IMR-90 (cell line): ENCODE measurements at regions not wholly inside any gene's neighbourhood (a gene's known extent, or its start where the extent isn't known, plus 50 kb on each side); places are given as distances from the start of the nearest gene placed in this dataset.

Experiments
- ATAC-seq: fragments of 200-7000 bp; cut with Tn5 transposase; 2 replicates; pipeline ENCODE4 v1.9.1; 2020; ENCODE audit warnings: low read depth, mild to moderate bottlenecking, moderate library complexity
- BruUV-seq: library from RNA; stranded (reverse); fragments of 400-500 nt; replicated peaks from 2 replicates; lab custom pipeline; 2021; lab: Mats Ljungman, UMichigan
- CTCF ChIA-PET: fragments of 300-600 bp; formaldehyde crosslinking; extraction: SDS; loops from one replicate; lab custom pipeline; 2021; ENCODE audit warnings: antibody characterized with exemption; lab: Yijun Ruan, JAX
- POLR2A ChIA-PET: fragments of 300-600 bp; sonication (Branson Sonifier 250); formaldehyde crosslinking; loops from one replicate; lab custom pipeline; 2022; ENCODE audit warnings: antibody characterized with exemption; ENCODE audit not compliant: unreplicated experiment; lab: Charles Lee
- DNase-seq: peaks from one replicate; pipeline ENCODE4 v3.0.0; 2013
- H2AFZ ChIP-seq: replicated peaks from 2 replicates; pipeline ENCODE3; 2013; ENCODE audit warnings: low read length, mild to moderate bottlenecking; ENCODE audit not compliant: poor library complexity
- H2AK5ac ChIP-seq: 2 replicates; pipeline ENCODE4 v1.6.1; 2013; ENCODE audit warnings: low read depth, low read length, inconsistent platforms
- H2AK9ac ChIP-seq: replicated peaks from 2 replicates; pipeline ENCODE3; 2013; ENCODE audit warnings: mild to moderate bottlenecking, low read depth, low read length, moderate library complexity; ENCODE audit not compliant: poor library complexity
- H2BK120ac ChIP-seq: 2 replicates; pipeline ENCODE4 v1.6.1; 2013; ENCODE audit warnings: low read depth, low read length, inconsistent platforms
- H2BK15ac ChIP-seq: 3 replicates; pipeline ENCODE4 v1.6.1; 2013; ENCODE audit warnings: low read depth, low read length, inconsistent platforms
- H2BK20ac ChIP-seq: 2 replicates; pipeline ENCODE4 v1.6.1; 2013; ENCODE audit warnings: low read depth, mild to moderate bottlenecking, inconsistent platforms, low read length, moderate library complexity
- H2BK5ac ChIP-seq: 2 replicates; pipeline ENCODE4 v1.6.1; 2013; ENCODE audit warnings: mild to moderate bottlenecking, low read depth, low read length, inconsistent platforms; ENCODE audit not compliant: poor library complexity, severe bottlenecking
- H3K14ac ChIP-seq: replicated peaks from 2 replicates; pipeline ENCODE4 v1.6.1; 2013; ENCODE audit warnings: low read depth, low read length, inconsistent platforms
- H3K18ac ChIP-seq: 2 replicates; pipeline ENCODE4 v1.6.1; 2013; ENCODE audit warnings: low read depth, low read length, control low read depth
- H3K23ac ChIP-seq: 2 replicates; pipeline ENCODE4 v1.6.1; 2013; ENCODE audit warnings: low read depth, low read length, inconsistent platforms
- H3K27ac ChIP-seq: 2 replicates; pipeline ENCODE4 v1.5.1; 2013; ENCODE audit warnings: mild to moderate bottlenecking, control low read depth, low read length; ENCODE audit not compliant: insufficient read depth
- H3K27me3 ChIP-seq: 2 replicates; pipeline ENCODE4 v1.6.1; 2013; ENCODE audit warnings: low read length; ENCODE audit not compliant: control insufficient read depth, insufficient read depth
- H3K36me3 ChIP-seq: 2 replicates; pipeline ENCODE4 v1.6.1; 2013; ENCODE audit warnings: low read length, mixed read lengths; ENCODE audit not compliant: control insufficient read depth, insufficient read depth
- H3K4ac ChIP-seq: 2 replicates; pipeline ENCODE4 v1.6.1; 2013; ENCODE audit warnings: low read depth, low read length, inconsistent platforms
- H3K4me1 ChIP-seq: 2 replicates; pipeline ENCODE4 v1.6.1; 2013; ENCODE audit warnings: low read length, mixed read lengths; ENCODE audit not compliant: control insufficient read depth, insufficient read depth
- H3K4me2 ChIP-seq: 2 replicates; pipeline ENCODE4 v1.6.1; 2013; ENCODE audit warnings: low read depth, mild to moderate bottlenecking, control low read depth, low read length, moderate library complexity
- H3K4me3 ChIP-seq: 2 replicates; pipeline ENCODE4 v1.5.1; 2013; ENCODE audit warnings: low read depth, mild to moderate bottlenecking, control low read depth, low read length, moderate library complexity; ENCODE audit not compliant: insufficient read depth
- H3K56ac ChIP-seq: 2 replicates; pipeline ENCODE4 v1.6.1; 2013; ENCODE audit warnings: low read length, inconsistent platforms; ENCODE audit not compliant: insufficient read depth; ENCODE audit errors: extremely low read depth
- H3K79me1 ChIP-seq, 2 experiments: 2 replicates each; pipeline ENCODE4 v1.6.1; 2013; ENCODE audit warnings: low read length in 2 of 2, inconsistent platforms in 1 of 2, low read depth in 1 of 2
- H3K9ac ChIP-seq: 2 replicates; pipeline ENCODE4 v1.6.1; 2013; ENCODE audit warnings: low read depth, low read length, control low read depth
- H3K9me1 ChIP-seq: 2 replicates; pipeline ENCODE4 v1.6.1; 2013; ENCODE audit warnings: low read length, inconsistent platforms; ENCODE audit not compliant: insufficient read depth
- H3K9me3 ChIP-seq: 2 replicates; pipeline ENCODE4 v1.6.1; 2013; ENCODE audit warnings: low read length; ENCODE audit not compliant: control insufficient read depth, insufficient read depth
- H4K20me1 ChIP-seq: 2 replicates; pipeline ENCODE4 v1.6.1; 2013; ENCODE audit warnings: low read length, inconsistent platforms; ENCODE audit not compliant: insufficient read depth
- H4K5ac ChIP-seq: 2 replicates; pipeline ENCODE4 v1.6.1; 2013; ENCODE audit warnings: mild to moderate bottlenecking, low read depth, low read length, control low read depth
- H4K8ac ChIP-seq, 2 experiments: 2 replicates each; pipeline ENCODE4 v1.6.1; 2013; ENCODE audit warnings: low read depth in 2 of 2, low read length in 2 of 2, control low read depth in 1 of 2, inconsistent platforms in 1 of 2
- H4K91ac ChIP-seq: 2 replicates; pipeline ENCODE4 v1.6.1; 2013; ENCODE audit warnings: low read depth, low read length, inconsistent platforms; ENCODE audit not compliant: insufficient read depth
- BHLHE40 ChIP-seq: fragments of 150-350 bp; IDR thresholded peaks from 2 replicates; pipeline ENCODE4 v1.6.1; 2016; ENCODE audit warnings: mild to moderate bottlenecking, low read depth, low read length
- CEBPB ChIP-seq: IDR thresholded peaks from 2 replicates; pipeline ENCODE4 v1.6.1; 2012; ENCODE audit warnings: low read depth, low read length, improper control_type of control experiment
- CHD1 ChIP-seq: IDR thresholded peaks from 2 replicates; pipeline ENCODE4 v1.6.1; 2012; ENCODE audit warnings: low read depth, low read length, improper control_type of control experiment
- ELK1 ChIP-seq: fragments of 150-350 bp; IDR thresholded peaks from 2 replicates; pipeline ENCODE4 v1.6.1; 2016; ENCODE audit warnings: low read depth, mild to moderate bottlenecking, low read length, moderate library complexity, borderline replicate concordance
- FOS ChIP-seq: fragments of 150-350 bp; IDR thresholded peaks from 2 replicates; pipeline ENCODE4 v1.6.1; 2016; ENCODE audit warnings: low read depth, low read length
- MAFK ChIP-seq: IDR thresholded peaks from 2 replicates; pipeline ENCODE4 v1.6.1; 2012; ENCODE audit warnings: low read depth, low read length, improper control_type of control experiment
- MAZ ChIP-seq: IDR thresholded peaks from 2 replicates; pipeline ENCODE4 v1.6.1; 2012; ENCODE audit warnings: low read depth, mild to moderate bottlenecking, low read length, improper control_type of control experiment, moderate library complexity, borderline replicate concordance
- MXI1 ChIP-seq: IDR thresholded peaks from 2 replicates; pipeline ENCODE4 v1.6.1; 2012; ENCODE audit warnings: low read depth, mild to moderate bottlenecking, low read length, moderate library complexity, borderline replicate concordance
- NFE2L2 ChIP-seq: fragments of 150-350 bp; IDR thresholded peaks from 2 replicates; pipeline ENCODE4 v1.6.1; 2016; ENCODE audit warnings: low read depth, mild to moderate bottlenecking, low read length
- RAD21 ChIP-seq: IDR thresholded peaks from 2 replicates; pipeline ENCODE4 v1.6.1; 2012; ENCODE audit warnings: low read length, improper control_type of control experiment
- RCOR1 ChIP-seq: IDR thresholded peaks from 2 replicates; pipeline ENCODE4 v1.6.1; 2012; ENCODE audit warnings: mild to moderate bottlenecking, low read length, improper control_type of control experiment; ENCODE audit not compliant: insufficient replicate concordance
- SMC3 ChIP-seq: fragments of 150-350 bp; IDR thresholded peaks from 2 replicates; pipeline ENCODE4 v1.6.1; 2016; ENCODE audit warnings: low read depth, mild to moderate bottlenecking, antibody characterized with exemption, low read length, moderate library complexity
- WGBS, 2 experiments: methylation state at CpG; one replicate each; pipeline versions ENCODE4 v1.1.5 to v1.1.7; 2013; ENCODE audit warnings: missing lambda C conversion rate in 2 of 2; ENCODE audit not compliant: insufficient read length in 1 of 2; ENCODE audit errors: extremely low coverage in 2 of 2; 5-methylcytosine and 5-hydroxymethylcytosine counted together
- dilution Hi-C: fragments of 300-500 bp; cut with HindIII; formaldehyde crosslinking; loops from one replicate; pipeline ENCODE4 v1.14.3; 2018; ENCODE audit warnings: low sequenced_read_pairs; ENCODE audit not compliant: unreplicated experiment
- in situ Hi-C: fragments of 300-500 bp; cut with MboI; formaldehyde crosslinking; loops from 3 replicates; pipeline ENCODE4 v1.14.3; 2019; ENCODE audit warnings: low sequenced_read_pairs, inconsistent platforms, mixed read lengths
- intact Hi-C: fragments of 100-400 bp; cut with micrococcal nuclease; formaldehyde crosslinking; loops from 2 replicates; pipeline ENCODE4 v1.10.0; 2022

- Histone ChIP-seq H3K4me1 (no peaks in the 10 kb centered on the region), H4K8ac (no peak overlapping the region), H3K14ac (no peak overlapping the region), H2BK15ac (no peak overlapping the region), H3K56ac (no peak overlapping the region), H2BK20ac (no peak overlapping the region), H3K23ac (no peak overlapping the region), H3K9ac (no peak overlapping the region), H2BK5ac (no peak overlapping the region), H3K4ac (no peak overlapping the region), H3K27me3 (no peaks in the 10 kb centered on the region), H3K79me1 (no peaks in the 10 kb centered on the region), H3K4me3 (no peak overlapping the region), H2AK9ac (no peak overlapping the region), H4K5ac (no peak overlapping the region), H3K18ac (no peak overlapping the region), H3K9me1 (no peaks in the 10 kb centered on the region), H3K36me3 (no peaks in the 10 kb centered on the region), H2AFZ (no peak overlapping the region), H2BK120ac (no peak overlapping the region), H3K9me3 (peaks cover 10% of the 10 kb centered on the region; the same call in 1 of the 2 replicates), H4K91ac (no peak overlapping the region), H2AK5ac (no peak overlapping the region), H3K4me2 (no peak overlapping the region), H3K27ac (no peak overlapping the region), H4K20me1 (no peaks in the 10 kb centered on the region)
- no TSS peak for BruUV-seq
- TF ChIP-seq MXI1: no peak
- TF ChIP-seq SMC3: no peak
- TF ChIP-seq ELK1: no peak
- no peak for TF ChIP-seq CHD1
- TF ChIP-seq BHLHE40: no peak
- no peak for TF ChIP-seq FOS
- no peak for TF ChIP-seq CEBPB
- TF ChIP-seq MAZ: no peak
- no peak for TF ChIP-seq RAD21
- no peak for TF ChIP-seq MAFK
- TF ChIP-seq NFE2L2: no peak
- no peak for TF ChIP-seq RCOR1
- no peak for ATAC-seq
- POLR2A ChIA-PET: no interaction called here
- dilution Hi-C loops: no loop called here
- no CpG with 5 or more reads among the region's 2 CpGs for WGBS, 2 experiments
- intact Hi-C loops: no loop called here
- CTCF ChIA-PET: no interaction called here
- DNase-seq: no peak
- in situ Hi-C loops: no loop called here
Observed at GRCh38 chr11:39741066-39741465, 1718.4 kb downstream of the LRRC4C start.
